Endothelial cell of umbilical vein (primary cell): ENCODE measurements at regions not wholly inside any gene's neighbourhood (a gene's known extent, or its start where the extent isn't known, plus 50 kb on each side); places are given as distances from the start of the nearest gene placed in this dataset.

Experiments used
- BruUV-seq: library from RNA; stranded (reverse); fragments of 400-500 nt; replicated peaks from 2 replicates; lab custom pipeline; 2021; lab: Mats Ljungman, UMichigan
- CTCF ChIA-PET: fragments of 300-600, 350-600 bp; sonication (Branson Sonifier 250); formaldehyde crosslinking; loops from one replicate; lab custom pipeline; 2021; ENCODE audit warnings: antibody characterized with exemption, inconsistent platforms; lab: Charles Lee
- POLR2A ChIA-PET: fragments of 300-600, 350-600 bp; sonication (Branson Sonifier 250); formaldehyde crosslinking; loops from one replicate; lab custom pipeline; 2021; ENCODE audit warnings: antibody characterized with exemption, inconsistent platforms; lab: Charles Lee
- DNase-seq: peaks from one replicate; pipeline ENCODE4 v3.0.0-alpha.2; 2011; ENCODE audit warnings: low read depth, low spot score
- FAIRE-seq: peaks from 2 replicates; lab custom pipeline; 2011; peaks lifted over from hg19 to GRCh38; lab: Jason Lieb, UNC
- H2AFZ ChIP-seq: 2 replicates; pipeline ENCODE4 v1.6.0; 2012; ENCODE audit warnings: low read depth, low read length, control low read depth, inconsistent platforms
- H3K27ac ChIP-seq: 2 replicates; pipeline ENCODE4 v1.5.1; 2011; ENCODE audit warnings: low read depth, mild to moderate bottlenecking, control low read depth, low read length, moderate library complexity; ENCODE audit not compliant: insufficient read depth
- H3K27me3 ChIP-seq, 2 experiments: 2 replicates each; pipeline versions ENCODE4 v1.6.0 to v1.6.1; 2011; ENCODE audit warnings: low read length in 2 of 2, mixed read lengths in 1 of 2; ENCODE audit not compliant: control insufficient read depth in 2 of 2, insufficient read depth in 2 of 2
- H3K36me3 ChIP-seq, 2 experiments: 2 replicates in 1 of 2; 3 replicates in 1 of 2; pipeline ENCODE4 v1.5.1; 2011; ENCODE audit warnings: low read length in 2 of 2, mild to moderate bottlenecking in 1 of 2, moderate library complexity in 1 of 2; ENCODE audit not compliant: control insufficient read depth in 2 of 2, insufficient read depth in 2 of 2; ENCODE audit errors: extremely low read depth in 1 of 2
- H3K4me1 ChIP-seq: 3 replicates; pipeline ENCODE4 v1.5.1; 2011; ENCODE audit warnings: mild to moderate bottlenecking, low read length; ENCODE audit not compliant: control insufficient read depth, insufficient read depth; ENCODE audit errors: extremely low read depth
- H3K4me2 ChIP-seq: 2 replicates; pipeline ENCODE4 v1.6.1; 2011; ENCODE audit warnings: low read length, control low read depth, mixed read lengths; ENCODE audit not compliant: insufficient read depth
- H3K4me3 ChIP-seq, 3 experiments: fragments of 200-600 bp in 1 of 3; sonication (generic), shearing (Covaris generic) in 1 of 3; replicated peaks in 1 of 3; 2 replicates each; pipeline ENCODE4 v1.5.1; 2011 to 2016; ENCODE audit warnings: control low read depth in 3 of 3, low read length in 3 of 3, mild to moderate bottlenecking in 2 of 3, inconsistent platforms in 1 of 3, low read depth in 1 of 3, moderate library complexity in 1 of 3; ENCODE audit not compliant: insufficient read depth in 1 of 3
- H3K79me2 ChIP-seq: 2 replicates; pipeline ENCODE4 v1.6.0; 2012; ENCODE audit warnings: low read length, inconsistent platforms; ENCODE audit not compliant: control insufficient read depth, insufficient read depth
- H3K9ac ChIP-seq: replicated peaks from 2 replicates; pipeline ENCODE3; 2011; ENCODE audit warnings: low read length, control low read depth; ENCODE audit not compliant: insufficient read depth; ENCODE audit errors: extremely low read depth
- H3K9me1 ChIP-seq: replicated peaks from 3 replicates; pipeline ENCODE4 v1.6.0; 2011; ENCODE audit warnings: mild to moderate bottlenecking, low read length; ENCODE audit not compliant: control insufficient read depth, insufficient read depth; ENCODE audit errors: extremely low read depth
- H3K9me3 ChIP-seq: replicated peaks from 2 replicates; pipeline ENCODE4 v1.5.1; 2012; ENCODE audit warnings: low read length, inconsistent platforms; ENCODE audit not compliant: control insufficient read depth, insufficient read depth
- H4K20me1 ChIP-seq: replicated peaks from 2 replicates; pipeline ENCODE3; 2011; ENCODE audit warnings: mild to moderate bottlenecking, low read length; ENCODE audit not compliant: control insufficient read depth, insufficient read depth; ENCODE audit errors: extremely low read depth
- CTCF ChIP-seq, 2 donors: IDR thresholded peaks; 1 replicate in 1 of 2; 2 replicates in 1 of 2; pipeline ENCODE4 v1.5.1; 2011; ENCODE audit warnings: low read length in 2 of 2, mild to moderate bottlenecking in 2 of 2, moderate library complexity in 2 of 2, control low read depth in 1 of 2, inconsistent platforms in 1 of 2, low read depth in 1 of 2; ENCODE audit not compliant: insufficient read depth in 1 of 2; ENCODE audit errors: extremely low read depth in 1 of 2
- EZH2 ChIP-seq: IDR thresholded peaks from 2 replicates; pipeline ENCODE4 v1.6.1; 2012; ENCODE audit warnings: borderline replicate concordance, low read depth, mild to moderate bottlenecking, moderate library complexity, low read length, inconsistent platforms; ENCODE audit not compliant: severe bottlenecking
- FOS ChIP-seq: IDR thresholded peaks from 2 replicates; pipeline ENCODE4 v1.6.1; 2011; ENCODE audit warnings: mild to moderate bottlenecking, low read length, moderate library complexity, borderline replicate concordance; ENCODE audit not compliant: insufficient read depth
- GATA2 ChIP-seq: IDR thresholded peaks from 2 replicates; pipeline ENCODE4 v1.7.0; 2011; ENCODE audit warnings: low read depth, mild to moderate bottlenecking, moderate library complexity, mixed read lengths, low read length; ENCODE audit not compliant: insufficient read length, insufficient read depth
- JUN ChIP-seq: IDR thresholded peaks from 2 replicates; pipeline ENCODE4 v1.6.1; 2011; ENCODE audit warnings: borderline replicate concordance, low read depth; ENCODE audit not compliant: insufficient read length, insufficient read depth
- MYC ChIP-seq: IDR thresholded peaks from one replicate; pipeline ENCODE4 v1.6.1; 2011; ENCODE audit warnings: mild to moderate bottlenecking, low read depth, low read length
- POLR2A ChIP-seq: IDR thresholded peaks from 2 replicates; pipeline ENCODE4 v1.6.1; 2012; ENCODE audit warnings: low read depth, mild to moderate bottlenecking, control low read depth, low read length
- POLR2AphosphoS5 ChIP-seq: IDR thresholded peaks from 2 replicates; pipeline ENCODE4 v1.6.1; 2012; ENCODE audit warnings: low read depth, mild to moderate bottlenecking, control low read depth, low read length, moderate library complexity; ENCODE audit not compliant: insufficient read depth
- dilution Hi-C: fragments of 300-500 bp; cut with MboI; formaldehyde crosslinking; loops from one replicate; pipeline ENCODE4 v1.15.0; 2019; ENCODE audit warnings: low sequenced_read_pairs; ENCODE audit not compliant: extremely low pct_ligation_motif_present
- intact Hi-C: fragments of 100-400 bp; cut with micrococcal nuclease; formaldehyde crosslinking; loops from one replicate; pipeline ENCODE4 v1.10.0; 2022
- TF ChIP-seq, protein P1 (sequence below): IDR thresholded peaks from 2 replicates; pipeline ENCODE4 v1.6.1; 2011; ENCODE audit not compliant: insufficient read depth, insufficient read length

DNA sequence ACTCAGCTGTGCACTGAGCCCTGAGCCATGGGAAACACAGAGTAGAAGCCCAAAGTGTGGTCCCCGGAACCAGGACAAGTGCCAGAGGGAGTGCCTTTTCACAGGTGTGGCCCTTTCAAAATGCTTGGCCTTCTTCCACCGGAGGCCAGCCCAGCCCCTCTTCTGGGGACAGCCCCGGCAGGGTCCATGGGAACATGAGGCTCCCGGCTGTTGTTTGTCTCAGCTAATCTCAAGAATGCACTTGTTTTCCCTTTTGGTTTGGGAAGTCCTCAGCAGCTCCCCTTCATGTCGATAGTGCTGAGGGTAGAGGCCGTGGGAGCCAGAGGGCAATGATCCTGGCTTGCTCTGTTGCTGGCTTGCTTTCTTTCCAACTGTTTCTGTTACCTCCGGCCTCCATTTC, 91.1 kb upstream of the MRPS22 start:
- Histone ChIP-seq H3K4me1 (no peaks in the 10 kb centered on the region), H2AFZ (no peak overlapping the region), H3K9me3 (no peaks in the 10 kb centered on the region), H3K36me3 (no peaks in the 10 kb centered on the region), H3K9me1 (no peaks in the 10 kb centered on the region), H3K27me3 (no peaks in the 10 kb centered on the region), H4K20me1 (no peaks in the 10 kb centered on the region), H3K79me2 (no peaks in the 10 kb centered on the region), H3K4me2 (no peak overlapping the region), H3K4me3 (no peak overlapping the region), H3K27ac (no peak overlapping the region), H3K9ac (no peak overlapping the region)
- dilution Hi-C loops (no loop called here), intact Hi-C loops (no loop called here)
- no TSS peak for BruUV-seq
- ChIA-PET POLR2A (no interaction called here), CTCF (interaction anchor here (1.6 kb wide), 1 partner anchor 141 kb away, joined by 6 read pairs; no protein-coding TSS in a partner anchor)
- no peak for FAIRE-seq
- no peak for DNase-seq
- TF ChIP-seq JUN: no peak
- no peak for TF ChIP-seq POLR2A
- TF ChIP-seq FOS: no peak
- no peak for TF ChIP-seq GATA2
- TF ChIP-seq POLR2AphosphoS5: no peak
- no peak for TF ChIP-seq CTCF (IDR thresholded peaks at IDR 0.05; ENCODE audit: extremely low read depth in 1 of 2, insufficient read depth in 1 of 2, low read depth in 1 of 2, low read length in 2 of 2)
- no peak for TF ChIP-seq EZH2
- TF ChIP-seq, protein P1, sequence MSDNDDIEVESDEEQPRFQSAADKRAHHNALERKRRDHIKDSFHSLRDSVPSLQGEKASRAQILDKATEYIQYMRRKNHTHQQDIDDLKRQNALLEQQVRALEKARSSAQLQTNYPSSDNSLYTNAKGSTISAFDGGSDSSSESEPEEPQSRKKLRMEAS: no peak
- no peak for TF ChIP-seq MYC
